ENCODE measurements at regions not wholly inside any gene's neighbourhood (a gene's known extent, or its start where the extent isn't known, plus 50 kb on each side); places are given as distances from the start of the nearest gene placed in this dataset.
A peak's percentile ranks its signal among the peaks of the same experiment; 100 is the strongest.

- TF ChIP-seq, protein P1, sequence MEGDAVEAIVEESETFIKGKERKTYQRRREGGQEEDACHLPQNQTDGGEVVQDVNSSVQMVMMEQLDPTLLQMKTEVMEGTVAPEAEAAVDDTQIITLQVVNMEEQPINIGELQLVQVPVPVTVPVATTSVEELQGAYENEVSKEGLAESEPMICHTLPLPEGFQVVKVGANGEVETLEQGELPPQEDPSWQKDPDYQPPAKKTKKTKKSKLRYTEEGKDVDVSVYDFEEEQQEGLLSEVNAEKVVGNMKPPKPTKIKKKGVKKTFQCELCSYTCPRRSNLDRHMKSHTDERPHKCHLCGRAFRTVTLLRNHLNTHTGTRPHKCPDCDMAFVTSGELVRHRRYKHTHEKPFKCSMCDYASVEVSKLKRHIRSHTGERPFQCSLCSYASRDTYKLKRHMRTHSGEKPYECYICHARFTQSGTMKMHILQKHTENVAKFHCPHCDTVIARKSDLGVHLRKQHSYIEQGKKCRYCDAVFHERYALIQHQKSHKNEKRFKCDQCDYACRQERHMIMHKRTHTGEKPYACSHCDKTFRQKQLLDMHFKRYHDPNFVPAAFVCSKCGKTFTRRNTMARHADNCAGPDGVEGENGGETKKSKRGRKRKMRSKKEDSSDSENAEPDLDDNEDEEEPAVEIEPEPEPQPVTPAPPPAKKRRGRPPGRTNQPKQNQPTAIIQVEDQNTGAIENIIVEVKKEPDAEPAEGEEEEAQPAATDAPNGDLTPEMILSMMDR (IDR thresholded peaks at IDR 0.05), result no peak
- ATAC-seq (no peak), DNase-seq (no peak)
- 20 to 25% (median 25%) methylated on average over 7 of the region's 7 CpGs for WGBS, 3 donors
- Histone ChIP-seq H3K27ac (no peak overlapping the region), H3K27me3 (ENCODE audit: insufficient read depth in 3 of 3, low read length in 2 of 3) (peaks cover 0 to 2% (median 0%) of the 10 kb centered on the region in 3 donors), H3K36me3 (ENCODE audit: insufficient read depth in 1 of 2, low read depth in 1 of 2) (no peaks in the 10 kb centered on the region), H3K4me3 (no peak overlapping the region), H3K9me3 (no peaks in the 10 kb centered on the region), H3K4me1 (no peaks in the 10 kb centered on the region)
- intact Hi-C loops (cut with DNase I), result no loop called here
Observed at GRCh38 chr5:155125551-155126095, 112.1 kb downstream of the KIF4B start.

GRCh38 chr5:155126573-155126972 lies 113.0 kb downstream of the KIF4B start:
- Histone ChIP-seq H3K4me3 (no peak overlapping the region), H3K36me3 (ENCODE audit: insufficient read depth in 1 of 2, low read depth in 1 of 2) (no peaks in the 10 kb centered on the region), H3K27me3 (ENCODE audit: insufficient read depth in 3 of 3, low read length in 2 of 3) (peaks cover 0 to 2% (median 0%) of the 10 kb centered on the region in 3 donors), H3K9me3 (no peaks in the 10 kb centered on the region), H3K27ac (no peak overlapping the region), H3K4me1 (no peaks in the 10 kb centered on the region)
- intact Hi-C loops (cut with DNase I), result no loop called here
- ATAC-seq (no peak), DNase-seq (no peak)
- TF ChIP-seq, protein P1 (IDR thresholded peaks at IDR 0.05), result no peak
- 37 to 58% (median 43%) methylated on average over 3 of the region's 3 CpGs for WGBS, 3 donors

DNA sequence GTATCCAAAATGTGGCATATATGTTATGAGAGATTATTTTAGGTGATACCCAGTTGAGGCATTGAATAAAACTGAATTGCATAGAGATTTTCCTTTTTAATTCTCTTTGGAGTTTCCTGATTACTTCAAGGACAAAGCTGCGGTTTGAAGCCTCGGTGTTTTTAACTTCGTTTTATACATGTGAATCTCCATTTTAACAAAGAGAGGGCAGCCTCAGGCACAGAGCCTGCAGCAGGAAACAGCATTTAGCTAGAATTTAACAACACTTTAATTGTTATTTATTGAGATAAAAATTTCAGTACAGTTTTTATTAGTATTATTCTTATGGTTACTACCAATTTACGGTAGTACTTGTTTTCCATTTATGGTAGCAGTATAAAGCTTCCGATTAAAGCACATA lies 114.0 kb downstream of the KIF4B start:
- H3K9me3 ChIP-seq, result no peaks in the 10 kb centered on the region
- H3K4me3 ChIP-seq, result no peak overlapping the region
- peaks cover 0 to 6% (median 2%) of the 10 kb centered on the region in 3 donors for H3K27me3 ChIP-seq (ENCODE audit: insufficient read depth in 3 of 3, low read length in 2 of 3)
- H3K27ac ChIP-seq, result no peak overlapping the region
- DNase-seq (no peak), ATAC-seq (no peak)
- intact Hi-C loops (cut with DNase I), result no loop called here
- TF ChIP-seq, protein P1 (IDR thresholded peaks at IDR 0.05), result no peak
- no peaks in the 10 kb centered on the region for H3K4me1 ChIP-seq
- H3K36me3 ChIP-seq (ENCODE audit: insufficient read depth in 1 of 2, low read depth in 1 of 2), result no peaks in the 10 kb centered on the region
- WGBS, 3 donors, result 87 to 90% (median 90%) methylated on average over 5 of the region's 5 CpGs

GRCh38 chr5:155128786-155129512 lies 115.4 kb downstream of the KIF4B start:
- ATAC-seq (no peak), DNase-seq (peak in 1 of 2 donors; percentile 15)
- Histone ChIP-seq H3K27me3 (ENCODE audit: insufficient read depth in 3 of 3, low read length in 2 of 3) (peaks cover 0 to 7% (median 2%) of the 10 kb centered on the region in 3 donors), H3K9me3 (no peaks in the 10 kb centered on the region), H3K4me3 (no peak overlapping the region), H3K4me1 (no peaks in the 10 kb centered on the region), H3K36me3 (ENCODE audit: insufficient read depth in 1 of 2, low read depth in 1 of 2) (no peaks in the 10 kb centered on the region), H3K27ac (no peak overlapping the region)
- intact Hi-C loops (cut with DNase I), result no loop called here
- TF ChIP-seq, protein P1 (IDR thresholded peaks at IDR 0.05), result no peak
- WGBS, 3 donors, result 74 to 80% (median 75%) methylated on average over 7 of the region's 7 CpGs
